Uterus (tissue), 2 donors: ENCODE measurements at regions not wholly inside any gene's neighbourhood (a gene's known extent, or its start where the extent isn't known, plus 50 kb on each side); places are given as distances from the start of the nearest gene placed in this dataset.

Source experiments
- POLR2A ChIP-seq, 2 donors: fragments of 450-650 bp; IDR thresholded peaks; one replicate each; pipeline ENCODE4 v1.6.1; 2016; ENCODE audit warnings: antibody characterized with exemption in 2 of 2, mild to moderate bottlenecking in 1 of 2, moderate library complexity in 1 of 2
- TF ChIP-seq, protein P1 (sequence below), 4 experiments: fragments of 200-600 bp in 2 of 4; fragments of 450-650 bp in 2 of 4; sonication (generic) in 2 of 4; IDR thresholded peaks; one replicate each; pipeline ENCODE4 v1.5.1; 2016 to 2019; ENCODE audit warnings: antibody characterized with exemption in 4 of 4, mild to moderate bottlenecking in 2 of 4, moderate library complexity in 1 of 4

DNA sequence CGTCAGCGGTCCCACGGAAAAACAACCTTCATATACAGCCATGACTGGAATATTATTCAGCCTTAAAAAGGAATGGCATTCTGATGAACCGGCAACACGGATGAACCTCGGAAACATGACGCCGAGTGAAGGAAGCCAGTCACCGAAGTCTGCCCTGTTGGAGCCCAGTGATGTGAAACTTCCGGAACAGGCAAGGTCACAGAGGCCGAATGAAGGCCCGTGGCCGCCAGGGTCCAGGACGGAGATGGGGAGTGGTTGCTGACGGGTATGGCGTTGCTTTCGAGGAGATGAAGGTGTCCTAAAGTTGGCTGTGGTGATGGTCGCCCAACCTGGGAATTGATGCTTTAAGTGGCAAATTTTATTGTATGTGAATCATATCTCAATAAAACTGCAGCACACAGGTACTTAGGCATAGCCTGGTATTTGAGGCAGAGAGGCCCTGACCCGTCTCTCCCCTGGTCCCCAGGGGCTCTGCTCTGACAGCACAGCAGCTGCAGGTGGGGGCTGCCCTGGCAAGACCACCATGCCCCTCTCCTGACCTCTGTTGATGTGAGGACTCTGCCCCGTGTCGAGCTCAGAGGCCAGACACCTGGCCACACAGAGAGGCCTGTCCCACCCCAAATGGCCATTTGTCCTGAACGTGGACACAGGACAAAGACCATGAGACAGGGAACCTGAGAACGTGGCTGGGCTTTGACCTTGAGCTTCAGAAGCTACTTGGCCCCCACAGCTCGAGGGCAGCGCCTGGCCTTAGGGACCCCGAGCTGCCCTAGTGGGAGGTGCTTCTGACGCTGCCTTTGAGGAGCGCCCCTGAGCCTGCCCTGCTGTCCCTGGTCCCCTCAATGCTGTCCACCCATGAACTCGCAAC is 1090.8 kb downstream of the BRD1 start:
- TF ChIP-seq, protein P1, sequence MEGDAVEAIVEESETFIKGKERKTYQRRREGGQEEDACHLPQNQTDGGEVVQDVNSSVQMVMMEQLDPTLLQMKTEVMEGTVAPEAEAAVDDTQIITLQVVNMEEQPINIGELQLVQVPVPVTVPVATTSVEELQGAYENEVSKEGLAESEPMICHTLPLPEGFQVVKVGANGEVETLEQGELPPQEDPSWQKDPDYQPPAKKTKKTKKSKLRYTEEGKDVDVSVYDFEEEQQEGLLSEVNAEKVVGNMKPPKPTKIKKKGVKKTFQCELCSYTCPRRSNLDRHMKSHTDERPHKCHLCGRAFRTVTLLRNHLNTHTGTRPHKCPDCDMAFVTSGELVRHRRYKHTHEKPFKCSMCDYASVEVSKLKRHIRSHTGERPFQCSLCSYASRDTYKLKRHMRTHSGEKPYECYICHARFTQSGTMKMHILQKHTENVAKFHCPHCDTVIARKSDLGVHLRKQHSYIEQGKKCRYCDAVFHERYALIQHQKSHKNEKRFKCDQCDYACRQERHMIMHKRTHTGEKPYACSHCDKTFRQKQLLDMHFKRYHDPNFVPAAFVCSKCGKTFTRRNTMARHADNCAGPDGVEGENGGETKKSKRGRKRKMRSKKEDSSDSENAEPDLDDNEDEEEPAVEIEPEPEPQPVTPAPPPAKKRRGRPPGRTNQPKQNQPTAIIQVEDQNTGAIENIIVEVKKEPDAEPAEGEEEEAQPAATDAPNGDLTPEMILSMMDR (IDR thresholded peaks at IDR 0.05) = no peak
- no peak for TF ChIP-seq POLR2A (IDR thresholded peaks at IDR 0.05)
